Vagina (tissue), 2 donors: ENCODE measurements at regions not wholly inside any gene's neighbourhood (a gene's known extent, or its start where the extent isn't known, plus 50 kb on each side); places are given as distances from the start of the nearest gene placed in this dataset.

ENCODE experiments used
- CTCF ChIP-seq, 3 experiments: fragments of 450-650 bp in 2 of 3; fragments of 200-600 bp in 1 of 3; sonication (generic) in 1 of 3; IDR thresholded peaks; one replicate each; pipeline ENCODE4 v1.5.1; 2017 to 2019; ENCODE audit warnings: antibody characterized with exemption in 3 of 3, mild to moderate bottlenecking in 2 of 3, moderate library complexity in 2 of 3
- POLR2A ChIP-seq, 2 donors: fragments of 450-650 bp; IDR thresholded peaks; one replicate each; pipeline ENCODE4 v1.6.1; 2017; ENCODE audit warnings: antibody characterized with exemption in 2 of 2, mild to moderate bottlenecking in 2 of 2, moderate library complexity in 2 of 2
- POLR2AphosphoS5 ChIP-seq, 2 donors: sonication (generic); formaldehyde crosslinking; IDR thresholded peaks; one replicate each; pipeline ENCODE4 v1.9.0; 2017; ENCODE audit warnings: antibody characterized with exemption in 2 of 2, mild to moderate bottlenecking in 2 of 2, low read depth in 1 of 2; ENCODE audit not compliant: insufficient read depth in 1 of 2

DNA sequence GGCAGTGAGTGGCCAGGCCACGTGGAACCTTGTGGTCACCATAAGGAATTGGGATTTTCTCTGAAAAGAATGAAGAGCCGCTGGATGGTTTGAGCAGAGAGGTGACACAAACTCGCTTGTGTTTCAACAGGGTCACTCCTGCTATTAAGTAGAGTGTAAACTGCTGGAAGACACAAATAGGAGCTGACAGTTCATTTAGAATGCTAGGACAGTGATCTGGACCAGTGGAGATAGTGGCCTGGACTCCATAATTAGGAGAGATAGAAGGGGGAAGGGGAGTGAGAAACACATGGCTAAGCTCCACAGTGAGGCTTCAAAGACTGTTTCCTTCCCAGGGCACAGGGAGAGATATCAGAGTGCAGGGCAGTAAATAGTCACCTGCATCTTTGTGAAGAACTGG lies 381.1 kb upstream of the ST6GAL2 start:
- TF ChIP-seq CTCF (IDR thresholded peaks at IDR 0.05) (no peak), POLR2A (IDR thresholded peaks at IDR 0.05) (no peak), POLR2AphosphoS5 (IDR thresholded peaks at IDR 0.05; ENCODE audit: insufficient read depth in 1 of 2, low read depth in 1 of 2) (no peak)
